PC-9 (cell line): ENCODE measurements at regions not wholly inside any gene's neighbourhood (a gene's known extent, or its start where the extent isn't known, plus 50 kb on each side); places are given as distances from the start of the nearest gene placed in this dataset.

Source experiments
- BruUV-seq: library from RNA; stranded (reverse); fragments of 400-500 nt; replicated peaks from 2 replicates; lab custom pipeline; 2021; lab: Mats Ljungman, UMichigan
- CTCF ChIA-PET: fragments of 300-600 bp; sonication (Branson Sonifier 250); formaldehyde crosslinking; loops from one replicate; lab custom pipeline; 2022; ENCODE audit warnings: antibody characterized with exemption; lab: Charles Lee
- POLR2A ChIA-PET: fragments of 300-600 bp; sonication (Branson Sonifier 250); formaldehyde crosslinking; loops from one replicate; lab custom pipeline; 2022; ENCODE audit warnings: antibody characterized with exemption; ENCODE audit not compliant: unreplicated experiment; lab: Charles Lee
- DNase-seq, 2 experiments: peaks; one replicate each; pipeline versions ENCODE4 v3.0.0 to v3.0.0-alpha.2; 2015 to 2022; ENCODE audit warnings: mixed read lengths in 1 of 2
- H2AFZ ChIP-seq: fragments of 200-600 bp; sonication (generic); 2 replicates; pipeline ENCODE4 v1.8.1; 2017; ENCODE audit warnings: antibody characterized with exemption
- H3F3A ChIP-seq: fragments of 200-600 bp; sonication (generic); 2 replicates; pipeline ENCODE4 v1.8.1; 2017; ENCODE audit warnings: antibody characterized with exemption, mild to moderate bottlenecking, low read depth; ENCODE audit not compliant: insufficient read depth
- H3K27ac ChIP-seq: fragments of 200-600 bp; sonication (generic); 2 replicates; pipeline ENCODE4 v1.6.1; 2016; ENCODE audit warnings: mixed run types
- H3K27me3 ChIP-seq: fragments of 200-600 bp; sonication (generic); 2 replicates; pipeline ENCODE4 v1.6.1; 2016; ENCODE audit warnings: low read depth, mixed run types; ENCODE audit not compliant: insufficient read depth
- H3K36me3 ChIP-seq: fragments of 200-600 bp; sonication (generic); 2 replicates; pipeline ENCODE4 v1.6.1; 2016; ENCODE audit warnings: low read depth, mixed run types
- H3K4me1 ChIP-seq: fragments of 200-600 bp; sonication (generic); replicated peaks from 2 replicates; pipeline ENCODE4 v1.6.1; 2016; ENCODE audit warnings: mixed run types; ENCODE audit not compliant: insufficient read depth
- H3K4me2 ChIP-seq: fragments of 200-600 bp; sonication (generic); 2 replicates; pipeline ENCODE4 v1.6.1; 2017; ENCODE audit warnings: mixed run types
- H3K4me3 ChIP-seq: fragments of 200-600 bp; sonication (generic); 2 replicates; pipeline ENCODE4 v1.6.1; 2016; ENCODE audit warnings: mixed run types
- H3K79me2 ChIP-seq: fragments of 200-600 bp; sonication (generic); 2 replicates; pipeline ENCODE4 v1.6.1; 2017; ENCODE audit warnings: low read depth, mixed run types
- H3K9me2 ChIP-seq: fragments of 200-600 bp; sonication (generic); 2 replicates; pipeline ENCODE4 v1.8.1; 2017; ENCODE audit warnings: mild to moderate bottlenecking; ENCODE audit not compliant: insufficient read depth
- H3K9me3 ChIP-seq: fragments of 200-600 bp; sonication (generic); 2 replicates; pipeline ENCODE4 v1.8.1; 2016; ENCODE audit warnings: low read depth; ENCODE audit not compliant: insufficient read depth
- H4K20me1 ChIP-seq: fragments of 200-600 bp; sonication (generic); 2 replicates; pipeline ENCODE4 v1.8.1; 2017; ENCODE audit not compliant: insufficient read depth
- CTCF ChIP-seq: fragments of 200-600 bp; sonication (generic); conservative IDR thresholded peaks from 2 replicates; pipeline ENCODE4 v1.6.1; 2017; ENCODE audit warnings: mixed run types, antibody characterized with exemption, mild to moderate bottlenecking, moderate library complexity
- EZH2 ChIP-seq: fragments of 200-600 bp; sonication (generic); IDR thresholded peaks from 2 replicates; pipeline ENCODE4 v1.8.0; 2017; ENCODE audit warnings: antibody characterized with exemption, low read depth
- intact Hi-C: fragments of 100-400 bp; cut with micrococcal nuclease; formaldehyde crosslinking; loops from one replicate; pipeline ENCODE4 v1.10.0; 2022; ENCODE audit not compliant: unreplicated experiment

- Histone ChIP-seq H3K27ac (no peak overlapping the region), H3K4me3 (no peak overlapping the region), H3K9me3 (no peaks in the 10 kb centered on the region), H3K79me2 (no peaks in the 10 kb centered on the region), H3K36me3 (no peaks in the 10 kb centered on the region), H3F3A (no peaks in the 10 kb centered on the region), H3K4me2 (no peak overlapping the region), H3K27me3 (no peaks in the 10 kb centered on the region), H3K4me1 (peaks cover 19% of the 10 kb centered on the region), H2AFZ (no peak overlapping the region), H4K20me1 (no peaks in the 10 kb centered on the region), H3K9me2 (no peaks in the 10 kb centered on the region)
- DNase-seq: no peak
- POLR2A ChIA-PET: no interaction called here
- intact Hi-C loops: no loop called here
- TF ChIP-seq CTCF (no peak), EZH2 (no peak)
- no TSS peak for BruUV-seq
- CTCF ChIA-PET: no interaction called here
Observed at GRCh38 chr13:40165316-40165932, 501.0 kb downstream of the FOXO1 start.

- Histone ChIP-seq H3K27ac (no peak overlapping the region), H2AFZ (no peak overlapping the region), H3K9me3 (no peaks in the 10 kb centered on the region), H3K79me2 (no peaks in the 10 kb centered on the region), H3K4me2 (no peak overlapping the region), H3K9me2 (no peaks in the 10 kb centered on the region), H3K4me1 (peaks cover 23% of the 10 kb centered on the region), H3K4me3 (no peak overlapping the region), H4K20me1 (no peaks in the 10 kb centered on the region), H3F3A (no peaks in the 10 kb centered on the region), H3K27me3 (no peaks in the 10 kb centered on the region), H3K36me3 (no peaks in the 10 kb centered on the region)
- CTCF ChIA-PET: no interaction called here
- DNase-seq: no peak
- intact Hi-C loops: no loop called here
- TF ChIP-seq CTCF (no peak), EZH2 (no peak)
- POLR2A ChIA-PET: no interaction called here
- BruUV-seq: no TSS peak
Observed at GRCh38 chr13:40167327-40167726, 499.1 kb downstream of the FOXO1 start.

- H3K4me1 ChIP-seq: peaks cover 18% of the 10 kb centered on the region
- H3K9me2 ChIP-seq: no peaks in the 10 kb centered on the region
- H3F3A ChIP-seq: no peaks in the 10 kb centered on the region
- CTCF ChIA-PET: no interaction called here
- DNase-seq: no peak
- no peaks in the 10 kb centered on the region for H4K20me1 ChIP-seq
- H3K79me2 ChIP-seq: no peaks in the 10 kb centered on the region
- intact Hi-C loops: no loop called here
- H3K4me3 ChIP-seq: no peak overlapping the region
- H3K4me2 ChIP-seq: no peak overlapping the region
- no TSS peak for BruUV-seq
- no peak for TF ChIP-seq EZH2
- TF ChIP-seq CTCF: no peak
- no peak overlapping the region for H2AFZ ChIP-seq
- no peaks in the 10 kb centered on the region for H3K36me3 ChIP-seq
- H3K27me3 ChIP-seq: no peaks in the 10 kb centered on the region
- H3K27ac ChIP-seq: no peak overlapping the region
- POLR2A ChIA-PET: no interaction called here
- no peaks in the 10 kb centered on the region for H3K9me3 ChIP-seq
Observed at GRCh38 chr13:40168425-40169166, 497.8 kb downstream of the FOXO1 start.
